ENCODE measurements at regions not wholly inside any gene's neighbourhood (a gene's known extent, or its start where the extent isn't known, plus 50 kb on each side); places are given as distances from the start of the nearest gene placed in this dataset.
A peak's percentile ranks its signal among the peaks of the same experiment; 100 is the strongest.
"Not testable (repeated sequence)": the region's sequence is repeated elsewhere in the genome, so short reads cannot be mapped to it uniquely, and the experiment has no call there.

DNA sequence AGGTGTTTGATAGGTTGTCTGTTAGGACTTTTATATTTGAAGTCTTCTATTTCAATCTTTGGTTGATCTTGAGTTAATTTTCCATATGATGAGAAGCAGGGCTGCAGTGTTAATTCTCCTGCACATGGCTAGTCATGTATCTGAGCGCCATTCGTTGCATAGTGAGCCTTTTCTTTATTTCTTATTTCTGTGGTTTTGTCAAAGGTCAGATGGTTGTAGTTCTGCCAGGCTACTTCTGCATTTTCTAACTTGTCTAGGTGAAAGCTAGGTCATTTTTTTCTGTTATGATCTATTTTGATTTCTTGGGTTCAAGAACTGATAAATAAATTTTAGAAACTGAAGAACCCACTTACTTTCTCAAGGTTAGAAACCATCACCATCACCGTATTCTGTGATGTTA lies 56.7 kb downstream of the CCDC74A start:
- DNase-seq (ENCODE audit: low read depth) = no peak

DNA sequence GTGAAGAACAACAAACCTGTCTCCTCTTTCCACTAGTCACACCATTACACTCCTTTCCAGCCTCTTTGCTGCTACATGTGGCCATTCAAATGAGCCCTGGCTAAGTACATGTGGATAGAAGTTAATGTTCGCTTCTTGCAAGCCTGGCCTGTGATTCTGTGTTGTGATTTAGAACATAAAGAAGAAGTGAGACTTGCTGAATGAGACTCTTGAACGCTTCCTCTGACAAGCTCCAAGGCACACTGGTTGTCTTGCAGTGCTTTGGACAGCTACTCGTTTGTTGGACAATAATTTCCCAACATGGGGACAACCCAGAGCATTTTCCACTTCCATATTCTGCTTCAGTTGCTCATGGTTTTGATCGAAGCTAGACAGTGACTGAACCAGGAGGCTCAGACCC lies 57.3 kb downstream of the CCDC74A start:
- no peak for DNase-seq (ENCODE audit: low read depth)

GRCh38 chr2:131588152-131588873 lies 60.6 kb downstream of the CCDC74A start:
- DNase-seq (ENCODE audit: low read depth) = no peak

GRCh38 chr2:131589126-131589525 lies 61.4 kb downstream of the CCDC74A start:
- DNase-seq (ENCODE audit: low read depth) = not testable (repeated sequence)

- no peak for DNase-seq (ENCODE audit: low read depth)
Observed at GRCh38 chr2:131590366-131590765, 62.7 kb downstream of the CCDC74A start.

DNA sequence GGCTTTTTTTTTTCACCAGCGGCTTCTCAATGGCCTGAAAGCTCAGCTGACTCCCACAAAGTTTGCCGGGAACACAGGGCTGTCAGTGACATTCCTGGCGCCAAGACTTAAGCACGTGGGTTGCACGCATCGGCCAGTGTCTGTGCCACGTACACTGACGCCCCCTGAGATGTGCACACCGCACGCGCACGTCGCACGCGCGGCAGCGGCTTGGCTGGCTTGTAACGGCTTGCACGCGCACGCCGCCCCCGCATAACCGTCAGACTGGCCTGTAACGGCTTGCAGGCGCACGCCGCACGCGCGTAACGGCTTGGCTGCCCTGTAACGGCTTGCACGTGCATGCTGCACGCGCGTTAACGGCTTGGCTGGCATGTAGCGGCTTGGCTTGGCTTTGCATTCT lies 63.2 kb downstream of the CCDC74A start:
- DNase-seq (ENCODE audit: low read depth) = no peak

- not testable (repeated sequence) for DNase-seq (ENCODE audit: low read depth)
Observed at GRCh38 chr2:131596561-131596960, 68.9 kb downstream of the CCDC74A start.

DNA sequence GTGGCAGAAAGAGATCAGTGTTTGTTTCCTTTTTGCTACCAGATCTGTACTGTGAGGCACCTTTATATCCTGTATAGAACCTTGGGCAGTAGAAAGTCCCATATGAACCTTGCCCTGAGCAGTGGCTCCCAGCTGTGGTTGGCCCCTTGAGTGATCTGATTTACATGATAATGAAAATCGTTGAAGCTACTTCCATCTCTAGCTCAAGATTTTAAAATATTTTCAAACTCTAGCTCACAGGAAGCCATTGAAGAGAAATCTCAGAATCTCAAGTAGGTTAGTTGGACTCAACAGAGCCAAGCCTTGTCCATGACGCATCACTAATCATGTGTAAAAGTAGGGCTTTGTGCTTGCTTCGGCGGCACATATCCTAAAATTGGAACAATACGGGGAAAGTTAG lies 74.8 kb downstream of the CCDC74A start:
- not testable (repeated sequence) for DNase-seq (ENCODE audit: low read depth)

DNA sequence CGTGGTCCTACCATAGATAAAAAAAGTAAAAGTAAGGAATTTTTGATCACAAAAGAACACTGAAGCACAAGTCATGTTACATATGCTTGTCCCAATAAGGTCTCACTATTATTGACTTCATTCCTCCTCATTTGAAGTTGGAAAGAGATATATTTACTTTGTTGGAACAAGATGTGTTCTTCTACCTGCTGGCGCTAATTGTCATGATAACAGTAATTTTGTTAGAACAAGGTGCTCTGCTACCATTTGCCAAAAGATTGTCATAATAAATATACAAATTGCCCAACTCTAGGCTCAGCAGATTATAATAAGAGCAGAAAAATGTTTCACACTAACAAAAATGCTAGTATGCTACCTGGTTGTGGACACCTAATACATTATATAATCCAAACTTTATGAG lies 77.0 kb downstream of the CCDC74A start:
- DNase-seq (ENCODE audit: low read depth) = not testable (repeated sequence)

GRCh38 chr2:131606366-131606765 lies 78.7 kb downstream of the CCDC74A start:
- not testable (repeated sequence) for DNase-seq (ENCODE audit: low read depth)

GRCh38 chr2:131607056-131607455 lies 79.4 kb downstream of the CCDC74A start:
- DNase-seq (ENCODE audit: low read depth) = not testable (repeated sequence)

DNA sequence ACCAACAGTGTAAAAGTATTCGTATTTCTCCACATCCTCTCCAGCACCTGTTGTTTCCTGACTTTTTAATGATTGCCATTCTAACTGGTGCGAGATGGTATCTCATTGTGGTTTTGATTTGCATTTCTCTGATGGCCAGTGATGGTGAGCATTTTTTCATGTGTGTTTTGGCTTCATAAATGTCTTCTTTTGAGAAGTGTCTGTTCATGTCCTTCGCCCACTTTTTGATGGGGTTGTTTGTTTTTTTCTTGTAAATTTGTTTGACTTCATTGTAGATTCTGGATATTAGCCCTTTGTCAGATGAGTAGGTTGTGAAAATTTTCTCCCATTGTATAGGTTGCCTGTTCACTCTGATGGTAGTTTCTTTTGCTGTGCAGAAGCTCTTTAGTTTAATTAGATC lies 86.9 kb downstream of the CCDC74A start:
- DNase-seq (ENCODE audit: low read depth) = not testable (repeated sequence)

DNA sequence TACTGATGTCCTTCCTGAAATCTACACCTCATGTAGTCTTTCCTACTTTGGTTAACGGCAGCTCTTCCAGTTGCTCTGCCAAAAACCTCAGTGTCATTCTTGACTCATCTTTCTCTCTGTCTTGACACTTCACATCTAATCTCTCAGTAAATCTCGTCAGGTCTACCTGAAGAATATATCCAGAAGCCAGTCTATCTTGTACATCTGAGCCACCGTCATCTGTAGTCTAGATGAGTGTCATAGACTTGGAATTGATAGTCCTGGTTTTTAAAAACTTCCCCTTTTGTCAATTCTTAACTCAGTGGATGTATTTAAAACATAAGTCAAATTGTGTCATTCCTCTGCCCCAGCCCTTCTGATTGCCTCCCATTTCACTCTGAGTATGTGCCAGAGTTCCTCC lies 90.6 kb downstream of the CCDC74A start:
- DNase-seq (ENCODE audit: low read depth) = not testable (repeated sequence)

- not testable (repeated sequence) for DNase-seq (ENCODE audit: low read depth)
Observed at GRCh38 chr2:131622874-131623273, 95.2 kb downstream of the CCDC74A start.

GRCh38 chr2:131626011-131626410 lies 98.3 kb downstream of the CCDC74A start:
- DNase-seq (ENCODE audit: low read depth) = not testable (repeated sequence)

GRCh38 chr2:131626565-131626964 lies 98.9 kb downstream of the CCDC74A start:
- DNase-seq (ENCODE audit: low read depth) = not testable (repeated sequence)

DNA sequence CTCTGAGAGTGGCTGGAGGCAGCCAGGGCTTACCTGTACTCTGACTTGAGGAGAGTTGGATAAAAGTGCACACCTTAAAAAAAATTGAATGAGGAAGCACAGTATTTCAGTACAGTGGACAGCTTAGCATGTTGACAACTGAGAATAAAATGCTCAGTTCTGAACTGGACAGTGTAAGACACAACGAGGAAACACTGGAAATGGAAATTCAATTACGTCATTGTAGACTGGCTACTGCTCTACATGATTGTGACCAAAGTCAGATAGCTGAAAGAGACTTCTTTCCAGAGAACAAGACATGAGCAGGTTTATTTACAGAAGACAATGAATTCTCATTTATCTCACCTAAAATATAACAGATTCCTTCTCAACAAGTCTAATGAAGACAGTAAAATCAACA lies 100.1 kb downstream of the CCDC74A start:
- DNase-seq (ENCODE audit: low read depth) = not testable (repeated sequence)

- DNase-seq (ENCODE audit: low read depth) = not testable (repeated sequence)
Observed at GRCh38 chr2:131631648-131632047, 104.0 kb downstream of the CCDC74A start.

GRCh38 chr2:131633405-131633804 lies 105.7 kb downstream of the CCDC74A start:
- DNase-seq (ENCODE audit: low read depth) = not testable (repeated sequence)

- not testable (repeated sequence) for DNase-seq (ENCODE audit: low read depth)
Observed at GRCh38 chr2:131633827-131634695, 106.4 kb downstream of the CCDC74A start.

GRCh38 chr2:131635611-131636010 lies 107.9 kb downstream of the CCDC74A start:
- DNase-seq (ENCODE audit: low read depth) = no peak

DNA sequence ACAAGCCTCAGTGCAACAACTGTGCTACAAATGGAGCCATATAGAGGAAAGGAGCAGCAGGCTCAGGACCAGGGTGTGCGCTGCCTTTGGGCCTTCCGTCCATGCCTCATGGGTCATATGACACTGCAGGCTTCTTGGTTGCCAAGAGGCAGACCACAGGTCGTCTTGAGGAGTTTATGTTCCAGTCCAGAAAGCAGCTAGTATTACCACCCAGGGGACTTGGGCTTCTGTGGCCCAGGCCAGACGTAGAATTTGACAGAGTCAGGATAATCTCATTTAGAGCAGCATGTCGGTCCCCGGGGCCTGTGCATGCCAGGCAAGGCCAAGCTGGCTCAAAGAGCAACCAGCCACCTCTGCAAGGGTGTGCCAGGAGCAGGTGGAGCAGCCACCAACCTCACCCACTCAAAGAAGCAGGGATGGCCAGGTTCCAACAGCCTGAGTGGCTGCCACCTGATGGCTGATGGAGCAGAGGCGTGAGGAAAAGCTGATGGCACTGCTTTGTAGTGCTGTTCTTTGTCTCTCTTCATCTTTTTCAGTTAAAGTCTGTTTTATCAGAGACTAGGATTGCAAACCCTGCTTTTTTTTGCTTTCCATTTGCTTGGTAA lies 109.1 kb downstream of the CCDC74A start:
- DNase-seq (ENCODE audit: low read depth) = peak; percentile 50

All from myocyte (in vitro differentiated cells).